ENCODE measurements at regions not wholly inside any gene's neighbourhood (a gene's known extent, or its start where the extent isn't known, plus 50 kb on each side); places are given as distances from the start of the nearest gene placed in this dataset.

GRCh38 chr5:105088961-105089360, 1526.4 kb upstream of the NUDT12 start:
- TF ChIP-seq ZC3H10 (CRISPR knock-in tag; IDR thresholded peaks at IDR 0.05), result no peak
- TF ChIP-seq GLIS3 (CRISPR knock-in tag; IDR thresholded peaks at IDR 0.05), result no peak
- no peak for TF ChIP-seq ZFP3 (CRISPR knock-in tag; IDR thresholded peaks at IDR 0.05)
- no peak for TF ChIP-seq CSDC2 (CRISPR knock-in tag; IDR thresholded peaks at IDR 0.05)
- TF ChIP-seq CSRNP3 (CRISPR knock-in tag; IDR thresholded peaks at IDR 0.05), result no peak
- TF ChIP-seq TSHZ2 (CRISPR knock-in tag; IDR thresholded peaks at IDR 0.05), result no peak
- TF ChIP-seq ARNTL (CRISPR knock-in tag; IDR thresholded peaks at IDR 0.05; ENCODE audit: borderline replicate concordance, low read depth), result no peak
- no peak for TF ChIP-seq PATZ1 (CRISPR knock-in tag; IDR thresholded peaks at IDR 0.05; ENCODE audit: borderline replicate concordance)
- TF ChIP-seq ISL1 (CRISPR knock-in tag; IDR thresholded peaks at IDR 0.05), result no peak
- no peak for TF ChIP-seq ZFP30 (CRISPR knock-in tag; IDR thresholded peaks at IDR 0.05)
- TF ChIP-seq RARB (CRISPR knock-in tag; IDR thresholded peaks at IDR 0.05), result no peak
- TF ChIP-seq ZNF8 (CRISPR knock-in tag; IDR thresholded peaks at IDR 0.05), result no peak
- no peak for TF ChIP-seq POU6F1 (CRISPR knock-in tag; IDR thresholded peaks at IDR 0.05; ENCODE audit: borderline replicate concordance, low read depth)
- TF ChIP-seq CREB5 (CRISPR knock-in tag; IDR thresholded peaks at IDR 0.05; ENCODE audit: low read depth), result no peak
